Astrocyte of the cerebellum (primary cell): ENCODE measurements at regions not wholly inside any gene's neighbourhood (a gene's known extent, or its start where the extent isn't known, plus 50 kb on each side); places are given as distances from the start of the nearest gene placed in this dataset.

ENCODE experiments used
- DNase-seq: peaks from one replicate; pipeline ENCODE4 v3.0.0-alpha.2; 2011; ENCODE audit warnings: low read depth
- H3K4me3 ChIP-seq: 2 replicates; pipeline ENCODE4 v1.5.1; 2011; ENCODE audit warnings: mild to moderate bottlenecking, low read depth, low read length, moderate library complexity
- CTCF ChIP-seq: IDR thresholded peaks from 2 replicates; pipeline ENCODE4 v1.5.1; 2012; ENCODE audit warnings: low read length, low read depth, moderate library complexity, mild to moderate bottlenecking; ENCODE audit errors: missing control alignments
- in situ Hi-C: cut with HindIII; loops from 2 replicates; pipeline ENCODE4 v1.10.0; 2017; ENCODE audit warnings: low sequenced_read_pairs

- in situ Hi-C loops, result no loop called here
- no peak overlapping the region for H3K4me3 ChIP-seq
- no peak for DNase-seq
- TF ChIP-seq CTCF, result no peak
Measured at GRCh38 chr15:93296759-93297500, 207.9 kb upstream of the RGMA start.

GRCh38 chr15:93294896-93295295 lies 205.9 kb upstream of the RGMA start:
- in situ Hi-C loops, result no loop called here
- no peak for DNase-seq
- TF ChIP-seq CTCF, result no peak
- H3K4me3 ChIP-seq, result no peak overlapping the region

- DNase-seq, result no peak
- TF ChIP-seq CTCF, result no peak
- in situ Hi-C loops, result no loop called here
- H3K4me3 ChIP-seq, result no peak overlapping the region
Measured at GRCh38 chr15:93294066-93294465, 205.1 kb upstream of the RGMA start.

GRCh38 chr15:93291380-93291779 lies 202.4 kb upstream of the RGMA start:
- no peak for TF ChIP-seq CTCF
- in situ Hi-C loops, result no loop called here
- DNase-seq, result no peak
- H3K4me3 ChIP-seq, result no peak overlapping the region

- in situ Hi-C loops, result no loop called here
- H3K4me3 ChIP-seq, result no peak overlapping the region
- TF ChIP-seq CTCF, result no peak
- no peak for DNase-seq
Measured at GRCh38 chr15:93290618-93290946, 201.6 kb upstream of the RGMA start.

GRCh38 chr15:93289941-93290617 lies 201.1 kb upstream of the RGMA start:
- no peak overlapping the region for H3K4me3 ChIP-seq
- in situ Hi-C loops, result no loop called here
- no peak for DNase-seq
- TF ChIP-seq CTCF, result no peak
